ENCODE measurements at regions not wholly inside any gene's neighbourhood (a gene's known extent, or its start where the extent isn't known, plus 50 kb on each side); places are given as distances from the start of the nearest gene placed in this dataset.

DNA sequence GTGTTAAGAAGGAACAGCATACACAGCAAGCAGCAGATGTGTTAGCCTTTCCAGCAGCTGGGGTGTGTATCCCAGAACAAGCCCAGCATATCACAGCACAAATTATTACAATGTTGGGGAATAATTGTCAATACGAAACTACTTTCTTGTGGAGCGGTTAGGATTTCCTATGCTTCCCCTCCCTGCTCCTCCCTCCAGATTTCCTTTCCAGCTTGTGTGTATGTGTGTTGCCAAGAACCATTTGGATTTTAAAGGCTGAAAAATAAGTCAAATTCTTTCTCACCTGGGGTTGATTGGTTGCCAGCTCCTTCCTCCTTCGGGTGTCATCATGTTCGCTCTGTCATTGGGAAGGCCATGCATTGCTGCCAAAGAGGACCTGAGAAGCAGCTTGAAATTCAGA is 178.2 kb upstream of the FRMPD4 start:
- no peaks in the 10 kb centered on the region for H3K4me1 Mint-ChIP-seq (ENCODE audit: unreplicated experiment)
- no peak overlapping the region for H3K4me3 Mint-ChIP-seq (ENCODE audit: unreplicated experiment)
- no peak for DNase-seq (ENCODE audit: low spot score)
- H3K36me3 Mint-ChIP-seq (ENCODE audit: low read depth, unreplicated experiment): no peaks in the 10 kb centered on the region
- H3K9me3 Mint-ChIP-seq (ENCODE audit: unreplicated experiment): no peaks in the 10 kb centered on the region
- no peak overlapping the region for H3K27ac Mint-ChIP-seq (ENCODE audit: unreplicated experiment)
- H3K27me3 Mint-ChIP-seq (ENCODE audit: unreplicated experiment): no peaks in the 10 kb centered on the region
- TF ChIP-seq, protein P1, sequence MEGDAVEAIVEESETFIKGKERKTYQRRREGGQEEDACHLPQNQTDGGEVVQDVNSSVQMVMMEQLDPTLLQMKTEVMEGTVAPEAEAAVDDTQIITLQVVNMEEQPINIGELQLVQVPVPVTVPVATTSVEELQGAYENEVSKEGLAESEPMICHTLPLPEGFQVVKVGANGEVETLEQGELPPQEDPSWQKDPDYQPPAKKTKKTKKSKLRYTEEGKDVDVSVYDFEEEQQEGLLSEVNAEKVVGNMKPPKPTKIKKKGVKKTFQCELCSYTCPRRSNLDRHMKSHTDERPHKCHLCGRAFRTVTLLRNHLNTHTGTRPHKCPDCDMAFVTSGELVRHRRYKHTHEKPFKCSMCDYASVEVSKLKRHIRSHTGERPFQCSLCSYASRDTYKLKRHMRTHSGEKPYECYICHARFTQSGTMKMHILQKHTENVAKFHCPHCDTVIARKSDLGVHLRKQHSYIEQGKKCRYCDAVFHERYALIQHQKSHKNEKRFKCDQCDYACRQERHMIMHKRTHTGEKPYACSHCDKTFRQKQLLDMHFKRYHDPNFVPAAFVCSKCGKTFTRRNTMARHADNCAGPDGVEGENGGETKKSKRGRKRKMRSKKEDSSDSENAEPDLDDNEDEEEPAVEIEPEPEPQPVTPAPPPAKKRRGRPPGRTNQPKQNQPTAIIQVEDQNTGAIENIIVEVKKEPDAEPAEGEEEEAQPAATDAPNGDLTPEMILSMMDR (IDR thresholded peaks at IDR 0.05; ENCODE audit: unreplicated experiment): no peak

DNA sequence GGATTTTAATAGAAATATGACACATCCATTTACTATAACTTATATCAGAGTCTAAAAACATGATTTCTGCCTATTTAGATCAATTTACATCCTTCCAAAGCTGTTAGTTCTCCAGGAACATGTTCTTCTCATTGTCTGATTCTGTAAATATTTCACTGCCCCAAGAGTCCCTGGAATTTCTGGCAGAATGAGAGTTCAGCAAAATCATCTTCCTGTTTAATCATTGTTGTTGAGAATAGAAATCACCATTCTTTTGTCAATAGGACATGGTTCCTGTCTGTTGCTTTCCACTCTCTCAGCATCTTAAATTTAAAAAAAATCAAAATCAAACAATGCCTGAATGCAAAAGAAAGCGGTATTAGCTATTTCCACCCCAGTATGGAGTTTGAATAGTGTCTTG is 172.8 kb upstream of the FRMPD4 start:
- Mint-ChIP-seq H3K9me3 (ENCODE audit: unreplicated experiment) (no peaks in the 10 kb centered on the region), H3K4me1 (ENCODE audit: unreplicated experiment) (peaks cover 5% of the 10 kb centered on the region), H3K36me3 (ENCODE audit: low read depth, unreplicated experiment) (no peaks in the 10 kb centered on the region), H3K27me3 (ENCODE audit: unreplicated experiment) (no peaks in the 10 kb centered on the region), H3K27ac (ENCODE audit: unreplicated experiment) (no peak overlapping the region), H3K4me3 (ENCODE audit: unreplicated experiment) (no peak overlapping the region)
- TF ChIP-seq, protein P1 (IDR thresholded peaks at IDR 0.05; ENCODE audit: unreplicated experiment): no peak
- no peak for DNase-seq (ENCODE audit: low spot score)

DNA sequence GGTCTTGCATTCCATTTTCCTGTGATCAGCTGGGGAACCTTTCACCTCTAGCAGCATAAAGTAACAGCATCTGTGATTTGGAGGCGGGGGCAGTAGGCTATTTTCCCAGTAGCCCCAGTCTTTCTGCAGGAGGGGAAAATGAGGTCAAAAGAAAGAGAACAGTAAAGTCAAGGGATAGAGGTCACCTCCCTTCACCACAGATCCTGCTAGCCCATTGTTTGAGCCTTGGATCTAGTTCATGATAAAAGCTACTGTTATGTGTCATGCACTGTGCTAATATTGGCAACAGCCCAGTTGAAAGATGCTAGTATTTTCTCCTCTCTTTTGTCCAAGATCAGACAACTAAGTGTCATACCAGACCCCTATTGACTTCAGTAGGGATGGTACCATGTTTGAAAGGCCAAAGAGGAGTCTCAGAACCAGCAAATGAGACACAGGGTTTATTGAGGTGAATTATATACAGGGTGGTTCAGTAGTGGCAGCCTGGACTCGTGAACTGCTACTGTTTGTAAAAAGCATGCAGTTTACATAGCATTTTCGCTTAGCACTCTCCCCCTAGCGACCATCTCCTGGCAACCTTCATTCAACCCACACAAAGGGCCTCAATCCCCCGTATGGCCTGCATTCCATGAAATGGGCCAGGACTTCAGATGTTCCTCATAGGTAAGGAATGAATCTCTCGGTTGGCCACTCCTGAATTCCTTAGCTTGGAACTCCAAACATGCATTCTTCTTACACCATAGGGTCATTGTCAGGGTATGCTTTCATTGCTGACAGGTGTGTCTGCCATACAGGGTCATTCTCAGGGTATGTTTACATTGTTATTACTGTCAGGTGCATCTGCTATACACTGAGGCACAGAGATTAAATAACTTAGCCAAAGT is 170.0 kb upstream of the FRMPD4 start:
- Mint-ChIP-seq H3K4me1 (ENCODE audit: unreplicated experiment) (peaks cover 5% of the 10 kb centered on the region), H3K27ac (ENCODE audit: unreplicated experiment) (no peak overlapping the region), H3K27me3 (ENCODE audit: unreplicated experiment) (no peaks in the 10 kb centered on the region), H3K4me3 (ENCODE audit: unreplicated experiment) (no peak overlapping the region), H3K9me3 (ENCODE audit: unreplicated experiment) (no peaks in the 10 kb centered on the region), H3K36me3 (ENCODE audit: low read depth, unreplicated experiment) (no peaks in the 10 kb centered on the region)
- DNase-seq (ENCODE audit: low spot score): no peak
- TF ChIP-seq, protein P1 (IDR thresholded peaks at IDR 0.05; ENCODE audit: unreplicated experiment): no peak

DNA sequence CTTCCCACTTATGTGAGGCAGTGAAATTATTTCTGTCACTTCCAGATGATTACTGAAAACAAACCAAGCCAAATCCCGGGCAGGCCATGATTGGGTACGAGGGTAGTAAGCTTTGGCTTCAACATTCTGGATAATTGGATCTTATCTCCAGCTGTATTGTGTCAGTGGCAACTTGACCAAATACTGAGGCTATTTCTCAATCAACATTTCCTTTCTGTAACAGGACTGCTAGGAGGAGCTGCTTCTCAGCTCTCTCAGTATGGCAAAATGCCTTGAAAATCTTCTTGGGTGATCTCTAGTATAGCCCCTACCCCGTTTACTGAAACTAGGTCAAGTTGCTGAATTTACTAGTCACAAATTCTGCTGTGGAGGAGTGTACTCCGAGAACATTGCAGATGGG is 169.3 kb upstream of the FRMPD4 start:
- TF ChIP-seq, protein P1 (IDR thresholded peaks at IDR 0.05; ENCODE audit: unreplicated experiment): no peak
- DNase-seq (ENCODE audit: low spot score): no peak
- Mint-ChIP-seq H3K9me3 (ENCODE audit: unreplicated experiment) (no peaks in the 10 kb centered on the region), H3K27me3 (ENCODE audit: unreplicated experiment) (no peaks in the 10 kb centered on the region), H3K27ac (ENCODE audit: unreplicated experiment) (no peak overlapping the region), H3K4me3 (ENCODE audit: unreplicated experiment) (no peak overlapping the region), H3K4me1 (ENCODE audit: unreplicated experiment) (peaks cover 5% of the 10 kb centered on the region), H3K36me3 (ENCODE audit: low read depth, unreplicated experiment) (no peaks in the 10 kb centered on the region)

DNA sequence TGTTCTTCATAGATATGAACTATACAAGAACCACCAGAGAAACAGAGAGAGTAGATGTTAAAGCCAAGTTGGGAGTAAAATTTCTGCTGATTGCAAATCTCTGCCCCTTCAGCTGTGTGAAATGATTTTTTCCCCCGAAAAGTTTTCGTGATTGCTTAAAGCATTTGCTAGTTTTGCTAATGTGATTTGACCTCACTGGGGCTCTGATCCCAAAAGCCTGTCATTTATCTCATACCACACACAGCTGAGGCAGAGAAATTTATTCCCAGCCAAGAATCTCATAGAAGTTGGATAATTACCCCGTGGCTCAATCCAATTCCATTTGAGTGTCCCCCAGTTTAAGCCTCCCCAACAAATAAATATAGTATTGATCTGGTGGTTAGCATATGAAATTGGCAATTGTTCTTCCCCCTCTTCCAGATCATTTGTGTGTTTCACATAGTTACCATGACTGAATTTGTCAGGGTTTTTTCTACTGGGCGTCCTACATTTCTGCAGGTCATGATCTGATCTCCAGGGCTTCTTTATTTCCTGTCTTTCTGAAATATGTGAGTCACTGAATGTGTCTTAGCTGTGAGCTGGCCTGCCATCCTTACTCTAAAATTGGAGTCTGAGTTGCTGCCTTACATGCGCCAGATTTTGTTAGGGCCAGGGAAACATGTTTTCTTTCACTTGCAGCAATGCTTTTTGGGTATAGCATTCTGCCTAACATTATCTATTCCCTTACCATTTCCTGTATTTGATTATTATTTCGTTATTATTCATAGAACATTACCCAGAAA is 167.5 kb upstream of the FRMPD4 start:
- no peaks in the 10 kb centered on the region for H3K27me3 Mint-ChIP-seq (ENCODE audit: unreplicated experiment)
- DNase-seq (ENCODE audit: low spot score): no peak
- H3K4me3 Mint-ChIP-seq (ENCODE audit: unreplicated experiment): no peak overlapping the region
- H3K9me3 Mint-ChIP-seq (ENCODE audit: unreplicated experiment): no peaks in the 10 kb centered on the region
- no peak overlapping the region for H3K27ac Mint-ChIP-seq (ENCODE audit: unreplicated experiment)
- H3K4me1 Mint-ChIP-seq (ENCODE audit: unreplicated experiment): peaks cover under 1% of the 10 kb centered on the region
- TF ChIP-seq, protein P1 (IDR thresholded peaks at IDR 0.05; ENCODE audit: unreplicated experiment): no peak
- no peaks in the 10 kb centered on the region for H3K36me3 Mint-ChIP-seq (ENCODE audit: low read depth, unreplicated experiment)
